H1 (cell line): ENCODE measurements at regions not wholly inside any gene's neighbourhood (a gene's known extent, or its start where the extent isn't known, plus 50 kb on each side); places are given as distances from the start of the nearest gene placed in this dataset.

Experiments used
- HDAC2 ChIP-seq, 2 experiments: fragments of 300-600 bp in 1 of 2; sonication (generic) in 1 of 2; IDR thresholded peaks; 2 replicates each; pipeline ENCODE4 v1.6.1; 2011 to 2012; ENCODE audit warnings: low read depth in 2 of 2, low read length in 2 of 2, mild to moderate bottlenecking in 2 of 2, moderate library complexity in 2 of 2, borderline replicate concordance in 1 of 2, inconsistent platforms in 1 of 2
- MAFK ChIP-seq: IDR thresholded peaks from 2 replicates; pipeline ENCODE4 v1.6.1; 2012; ENCODE audit warnings: low read depth, mild to moderate bottlenecking, improper control_type of control experiment, low read length
- POLR2AphosphoS5 ChIP-seq: IDR thresholded peaks from 2 replicates; pipeline ENCODE4 v1.6.1; 2011; ENCODE audit warnings: low read depth, low read length
- TAF1 ChIP-seq: IDR thresholded peaks from 2 replicates; pipeline ENCODE4 v1.6.1; 2011; ENCODE audit warnings: mild to moderate bottlenecking, low read depth, low read length
- USF2 ChIP-seq: IDR thresholded peaks from 2 replicates; pipeline ENCODE4 v1.6.1; 2011; ENCODE audit warnings: low read length, improper control_type of control experiment

GRCh38 chr5:161598686-161599085 lies 52.2 kb upstream of the GABRB2 start (continued):
- no peak for TF ChIP-seq USF2
- TF ChIP-seq TAF1: no peak
- TF ChIP-seq MAFK: no peak
- TF ChIP-seq POLR2AphosphoS5: no peak
- TF ChIP-seq HDAC2 (IDR thresholded peaks at IDR 0.05; ENCODE audit: borderline replicate concordance in 1 of 2, low read depth in 2 of 2, low read length in 2 of 2): no peak
